HG03442 (cell line): ENCODE measurements at regions not wholly inside any gene's neighbourhood (a gene's known extent, or its start where the extent isn't known, plus 50 kb on each side); places are given as distances from the start of the nearest gene placed in this dataset.
"Not testable (repeated sequence)": the region's sequence is repeated elsewhere in the genome, so short reads cannot be mapped to it uniquely, and the experiment has no call there.

Source experiments
- ATAC-seq: cut with Tn5 transposase; IDR thresholded peaks from one replicate; pipeline ENCODE4 v1.9.1; 2021; ENCODE audit warnings: mild to moderate bottlenecking, moderate library complexity; ENCODE audit not compliant: unreplicated experiment

GRCh38 chr15:95659656-95660055 lies 670.8 kb upstream of the NR2F2 start:
- ATAC-seq: no peak

GRCh38 chr15:95662638-95663037 lies 667.9 kb upstream of the NR2F2 start:
- no peak for ATAC-seq

- no peak for ATAC-seq
Measured at GRCh38 chr15:95663156-95664100, 667.1 kb upstream of the NR2F2 start.

- ATAC-seq: no peak
Measured at GRCh38 chr15:95664450-95664849, 666.0 kb upstream of the NR2F2 start.

- no peak for ATAC-seq
Measured at GRCh38 chr15:95669146-95669922, 661.2 kb upstream of the NR2F2 start.

GRCh38 chr15:95674031-95674430 lies 656.5 kb upstream of the NR2F2 start:
- no peak for ATAC-seq

- no peak for ATAC-seq
Measured at GRCh38 chr15:95676500-95676899, 654.0 kb upstream of the NR2F2 start.

GRCh38 chr15:95679847-95680582 lies 650.5 kb upstream of the NR2F2 start:
- no peak for ATAC-seq

GRCh38 chr15:95680728-95681127 lies 649.8 kb upstream of the NR2F2 start:
- no peak for ATAC-seq

- ATAC-seq: no peak
Measured at GRCh38 chr15:95681836-95682544, 648.5 kb upstream of the NR2F2 start.

- no peak for ATAC-seq
Measured at GRCh38 chr15:95684126-95684525, 646.4 kb upstream of the NR2F2 start.

- no peak for ATAC-seq
Measured at GRCh38 chr15:95684693-95685115, 645.8 kb upstream of the NR2F2 start.

GRCh38 chr15:95687061-95687460 lies 643.4 kb upstream of the NR2F2 start:
- no peak for ATAC-seq

- ATAC-seq: no peak
Measured at GRCh38 chr15:95687686-95688085, 642.8 kb upstream of the NR2F2 start.

- peak; percentile 46 for ATAC-seq
Measured at GRCh38 chr15:95690631-95691340, 639.7 kb upstream of the NR2F2 start.

GRCh38 chr15:95693917-95694316 lies 636.6 kb upstream of the NR2F2 start:
- no peak for ATAC-seq

- ATAC-seq: no peak
Measured at GRCh38 chr15:95698230-95698629, 632.3 kb upstream of the NR2F2 start.

GRCh38 chr15:95698951-95699350 lies 631.5 kb upstream of the NR2F2 start:
- no peak for ATAC-seq

- ATAC-seq: no peak
Measured at GRCh38 chr15:95699578-95699977, 630.9 kb upstream of the NR2F2 start.

- ATAC-seq: not testable (repeated sequence)
Measured at GRCh38 chr15:95700692-95701091, 629.8 kb upstream of the NR2F2 start.
